Gastroesophageal sphincter (tissue), 4 donors: ENCODE measurements at regions not wholly inside any gene's neighbourhood (a gene's known extent, or its start where the extent isn't known, plus 50 kb on each side); places are given as distances from the start of the nearest gene placed in this dataset.

ENCODE experiments used
- ATAC-seq: fragments of 150-250 bp; one replicate; pipeline ENCODE4 v1.9.1; 2016; ENCODE audit warnings: mild to moderate bottlenecking, moderate library complexity
- H3K27ac ChIP-seq, 4 donors: fragments of 200-600 bp; sonication (generic) in 3 of 4; 1 replicate in 3 of 4; 2 replicates in 1 of 4; pipeline ENCODE4 v1.5.1; 2016 to 2019
- H3K27me3 ChIP-seq: fragments of 200-600 bp; sonication (generic); one replicate; pipeline ENCODE4 v1.5.1; 2019
- H3K36me3 ChIP-seq, 2 donors: fragments of 200-600 bp; sonication (generic); one replicate each; pipeline ENCODE4 v1.5.1; 2019; ENCODE audit warnings: control low read depth in 1 of 2
- H3K4me1 ChIP-seq, 3 donors: fragments of 200-600 bp; sonication (generic); 1 replicate in 2 of 3; 2 replicates in 1 of 3; pipeline ENCODE4 v1.5.1; 2016 to 2019; ENCODE audit warnings: control low read depth in 2 of 3
- H3K4me3 ChIP-seq, 2 donors: fragments of 200-600 bp; sonication (generic); one replicate each; pipeline ENCODE4 v1.5.1; 2019; ENCODE audit warnings: mild to moderate bottlenecking in 1 of 2, moderate library complexity in 1 of 2
- H3K9me3 ChIP-seq, 3 donors: fragments of 200-600 bp; sonication (generic); one replicate each; pipeline ENCODE4 v1.5.1; 2017 to 2019; ENCODE audit warnings: control low read depth in 2 of 3
- EP300 ChIP-seq: sonication (generic); formaldehyde crosslinking; IDR thresholded peaks from one replicate; pipeline ENCODE4 v1.6.1; 2017; ENCODE audit warnings: antibody characterized with exemption, mild to moderate bottlenecking
- POLR2A ChIP-seq, 2 donors: fragments of 450-650 bp; IDR thresholded peaks; one replicate each; pipeline ENCODE4 v1.6.1; 2017; ENCODE audit warnings: antibody characterized with exemption in 2 of 2, mild to moderate bottlenecking in 2 of 2, moderate library complexity in 1 of 2
- POLR2AphosphoS5 ChIP-seq: sonication (generic); formaldehyde crosslinking; IDR thresholded peaks from one replicate; pipeline ENCODE4 v1.6.1; 2017; ENCODE audit warnings: antibody characterized with exemption
- WGBS, 2 donors: methylation state at CpG; one replicate each; pipeline ENCODE4 v1.1.5; 2018; ENCODE audit warnings: low coverage in 1 of 2; 5-methylcytosine and 5-hydroxymethylcytosine counted together
- TF ChIP-seq, protein P1 (sequence below), 4 experiments: fragments of 200-600 bp in 2 of 4; fragments of 450-650 bp in 2 of 4; sonication (generic) in 1 of 4; IDR thresholded peaks; one replicate each; pipeline ENCODE4 v1.5.1; 2017 to 2019; ENCODE audit warnings: antibody characterized with exemption in 4 of 4, mild to moderate bottlenecking in 2 of 4, moderate library complexity in 2 of 4

DNA sequence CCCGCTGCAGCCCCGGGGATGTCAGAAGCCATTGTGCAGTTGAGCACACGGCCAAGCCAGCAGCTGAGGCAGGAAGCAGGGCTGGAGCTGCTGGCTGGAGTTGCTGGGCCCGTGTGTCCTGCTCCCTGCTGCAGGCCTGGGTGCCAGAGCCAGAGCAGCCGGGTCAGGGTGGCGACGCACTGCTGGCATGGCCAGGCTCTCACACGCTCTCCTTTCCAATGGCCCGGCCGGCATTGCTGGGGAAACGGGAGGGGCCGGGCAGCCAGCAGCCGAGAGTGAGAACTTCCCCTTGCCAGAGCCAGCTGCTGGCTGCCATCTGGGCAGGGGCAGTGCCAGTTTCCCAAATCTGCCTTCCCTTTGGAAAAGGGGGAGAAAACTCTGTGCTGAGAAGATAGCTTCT is 82.4 kb upstream of the PROX1 start:
- ATAC-seq, result no peak
- Histone ChIP-seq H3K27ac (no peak overlapping the region), H3K36me3 (no peaks in the 10 kb centered on the region), H3K27me3 (peaks cover 6% of the 10 kb centered on the region), H3K4me1 (no peaks in the 10 kb centered on the region), H3K4me3 (no peak overlapping the region), H3K9me3 (no peaks in the 10 kb centered on the region)
- no peak for TF ChIP-seq POLR2A (IDR thresholded peaks at IDR 0.05)
- TF ChIP-seq EP300, result no peak
- TF ChIP-seq, protein P1, sequence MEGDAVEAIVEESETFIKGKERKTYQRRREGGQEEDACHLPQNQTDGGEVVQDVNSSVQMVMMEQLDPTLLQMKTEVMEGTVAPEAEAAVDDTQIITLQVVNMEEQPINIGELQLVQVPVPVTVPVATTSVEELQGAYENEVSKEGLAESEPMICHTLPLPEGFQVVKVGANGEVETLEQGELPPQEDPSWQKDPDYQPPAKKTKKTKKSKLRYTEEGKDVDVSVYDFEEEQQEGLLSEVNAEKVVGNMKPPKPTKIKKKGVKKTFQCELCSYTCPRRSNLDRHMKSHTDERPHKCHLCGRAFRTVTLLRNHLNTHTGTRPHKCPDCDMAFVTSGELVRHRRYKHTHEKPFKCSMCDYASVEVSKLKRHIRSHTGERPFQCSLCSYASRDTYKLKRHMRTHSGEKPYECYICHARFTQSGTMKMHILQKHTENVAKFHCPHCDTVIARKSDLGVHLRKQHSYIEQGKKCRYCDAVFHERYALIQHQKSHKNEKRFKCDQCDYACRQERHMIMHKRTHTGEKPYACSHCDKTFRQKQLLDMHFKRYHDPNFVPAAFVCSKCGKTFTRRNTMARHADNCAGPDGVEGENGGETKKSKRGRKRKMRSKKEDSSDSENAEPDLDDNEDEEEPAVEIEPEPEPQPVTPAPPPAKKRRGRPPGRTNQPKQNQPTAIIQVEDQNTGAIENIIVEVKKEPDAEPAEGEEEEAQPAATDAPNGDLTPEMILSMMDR (IDR thresholded peaks at IDR 0.05), result no peak
- no peak for TF ChIP-seq POLR2AphosphoS5
- WGBS, 2 donors, result 60% methylated on average over 3 of the region's 13 CpGs; no CpG with 5 or more reads in 1 of the 2 donors

DNA sequence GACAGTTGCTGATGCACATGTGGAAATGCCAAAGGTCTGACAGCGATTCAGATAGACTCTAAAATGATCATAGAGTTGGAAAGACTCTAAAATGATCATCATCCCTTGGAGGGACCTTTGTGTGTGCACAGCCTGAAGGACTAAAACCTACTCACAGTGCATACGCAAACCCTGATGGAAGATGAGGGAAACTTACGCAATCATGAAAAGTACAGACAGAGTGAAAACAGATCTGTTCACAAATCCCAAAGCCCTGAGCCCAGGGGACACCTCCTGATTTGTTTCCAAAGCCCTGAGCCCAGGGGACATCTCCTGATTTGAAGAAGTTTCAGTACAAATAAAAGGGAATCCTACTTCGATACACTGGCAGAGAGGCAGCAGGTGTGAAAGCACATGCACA is 79.3 kb upstream of the PROX1 start:
- Histone ChIP-seq H3K4me3 (no peak overlapping the region), H3K36me3 (no peaks in the 10 kb centered on the region), H3K27me3 (peaks cover 14% of the 10 kb centered on the region), H3K4me1 (no peaks in the 10 kb centered on the region), H3K9me3 (no peaks in the 10 kb centered on the region), H3K27ac (no peak overlapping the region)
- no peak for ATAC-seq
- TF ChIP-seq POLR2A (IDR thresholded peaks at IDR 0.05), result no peak
- no peak for TF ChIP-seq EP300
- no peak for TF ChIP-seq POLR2AphosphoS5
- TF ChIP-seq, protein P1 (IDR thresholded peaks at IDR 0.05), result no peak
- 92 to 100% methylated on average over 4 of the region's 4 CpGs for WGBS, 2 donors

DNA sequence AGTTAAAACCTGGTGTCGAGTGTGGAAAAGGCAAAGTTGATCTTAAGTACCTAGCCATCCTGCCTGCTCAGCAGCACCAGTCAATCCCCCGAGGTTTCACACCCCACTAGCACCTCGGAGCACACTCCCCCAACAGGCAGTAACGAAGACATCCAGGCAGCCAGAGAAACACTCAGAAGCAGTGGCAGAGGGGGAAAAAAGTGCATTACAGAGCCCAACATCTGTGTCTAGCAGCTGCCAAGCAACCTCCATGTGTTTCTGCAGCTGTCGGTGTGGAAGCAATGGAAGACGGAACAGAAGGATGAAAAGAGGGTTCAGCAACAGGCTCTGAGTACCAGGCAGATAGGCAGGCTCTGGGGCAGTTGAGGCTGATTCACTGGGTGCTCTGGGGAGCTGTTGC is 73.4 kb upstream of the PROX1 start:
- 22 to 39% methylated on average over 3 to 6 of the region's 6 CpGs for WGBS, 2 donors
- no peak for TF ChIP-seq POLR2A (IDR thresholded peaks at IDR 0.05)
- TF ChIP-seq EP300, result no peak
- TF ChIP-seq POLR2AphosphoS5, result no peak
- TF ChIP-seq, protein P1 (IDR thresholded peaks at IDR 0.05), result no peak
- no peak for ATAC-seq
- no peak overlapping the region for H3K4me3 ChIP-seq
- no peaks in the 10 kb centered on the region for H3K4me1 ChIP-seq
- no peak overlapping the region for H3K27ac ChIP-seq
- no peaks in the 10 kb centered on the region for H3K36me3 ChIP-seq
- no peaks in the 10 kb centered on the region for H3K9me3 ChIP-seq
- H3K27me3 ChIP-seq, result peaks cover 9% of the 10 kb centered on the region

DNA sequence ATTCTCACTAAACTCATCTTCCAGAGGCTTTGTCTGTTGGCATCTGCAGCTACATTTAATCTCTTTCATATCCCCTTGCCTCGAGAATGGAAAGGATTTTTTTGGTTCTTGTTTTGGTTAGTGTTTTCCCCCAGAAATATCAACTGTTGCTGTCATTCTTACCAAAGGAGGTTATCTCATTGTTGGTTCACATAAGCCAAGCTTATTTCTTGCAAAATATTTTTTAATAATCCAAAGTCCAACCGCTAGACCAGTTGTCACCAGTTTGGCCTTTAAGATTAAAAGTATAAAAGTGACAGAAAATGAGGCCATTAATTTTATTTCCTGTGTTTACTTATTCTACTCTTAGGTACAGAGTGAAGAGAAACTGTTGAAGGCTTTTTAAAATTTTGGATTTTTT is 66.5 kb upstream of the PROX1 start:
- TF ChIP-seq POLR2AphosphoS5 (no peak), EP300 (no peak), POLR2A (IDR thresholded peaks at IDR 0.05) (no peak)
- TF ChIP-seq, protein P1 (IDR thresholded peaks at IDR 0.05), result no peak
- no peaks in the 10 kb centered on the region for H3K9me3 ChIP-seq
- H3K27me3 ChIP-seq, result no peaks in the 10 kb centered on the region
- H3K4me3 ChIP-seq, result no peak overlapping the region
- WGBS, 2 donors, result 17 to 38% methylated on average over 2 of the region's 2 CpGs
- no peaks in the 10 kb centered on the region for H3K4me1 ChIP-seq
- ATAC-seq, result no peak
- H3K27ac ChIP-seq, result no peak overlapping the region
- no peaks in the 10 kb centered on the region for H3K36me3 ChIP-seq

DNA sequence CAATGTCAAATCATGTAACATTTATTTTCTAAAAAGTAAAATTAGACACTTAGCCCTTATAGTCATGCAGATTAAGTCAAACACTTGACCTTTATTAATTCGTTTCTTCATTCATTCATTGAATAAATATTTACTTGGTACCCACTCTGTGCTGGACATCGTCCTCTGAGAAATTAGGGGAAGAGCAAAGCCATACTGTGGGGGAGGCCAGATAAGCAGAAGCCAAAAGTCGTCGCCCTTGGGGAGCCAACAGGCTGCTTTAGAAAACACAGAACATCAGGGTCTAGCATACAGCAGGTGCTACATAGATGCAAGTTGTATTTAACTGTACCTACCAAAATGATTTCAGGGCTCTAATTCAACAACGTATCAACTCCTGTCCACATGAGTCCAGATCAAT is 66.1 kb upstream of the PROX1 start:
- WGBS, 2 donors, result 28 to 40% methylated on average over 1 to 5 of the region's 5 CpGs
- no peak for ATAC-seq
- Histone ChIP-seq H3K36me3 (no peaks in the 10 kb centered on the region), H3K27me3 (no peaks in the 10 kb centered on the region), H3K4me1 (no peaks in the 10 kb centered on the region), H3K4me3 (no peak overlapping the region), H3K27ac (no peak overlapping the region), H3K9me3 (no peaks in the 10 kb centered on the region)
- TF ChIP-seq POLR2A (IDR thresholded peaks at IDR 0.05), result no peak
- TF ChIP-seq POLR2AphosphoS5, result no peak
- TF ChIP-seq, protein P1 (IDR thresholded peaks at IDR 0.05), result no peak
